WTC11 (cell line): ENCODE measurements at regions not wholly inside any gene's neighbourhood (a gene's known extent, or its start where the extent isn't known, plus 50 kb on each side); places are given as distances from the start of the nearest gene placed in this dataset.

Source experiments
- JUN ChIP-seq: sonication (generic); formaldehyde crosslinking; IDR thresholded peaks from 2 replicates; pipeline ENCODE4 v1.8.0; 2023; ENCODE audit warnings: mild to moderate bottlenecking, missing genetic modification reagents
- NR3C1 ChIP-seq: sonication (generic); formaldehyde crosslinking; conservative IDR thresholded peaks from 2 replicates; pipeline ENCODE4 v1.8.1; 2023; ENCODE audit warnings: low read depth, mild to moderate bottlenecking, missing genetic modification reagents
- ZBTB21 ChIP-seq: sonication (generic); formaldehyde crosslinking; IDR thresholded peaks from 2 replicates; pipeline ENCODE4 v1.8.1; 2023; ENCODE audit warnings: mild to moderate bottlenecking, missing genetic modification reagents, borderline replicate concordance
- ZNF423 ChIP-seq: fragments of 250-450 bp; sonication (Bioruptor Pico); IDR thresholded peaks from 2 replicates; pipeline ENCODE4 v2.1.2; 2022; ENCODE audit warnings: mild to moderate bottlenecking, moderate library complexity
- TF ChIP-seq, protein P1 (sequence below): fragments of 200-600 bp; IDR thresholded peaks from 2 replicates; pipeline ENCODE4 v1.8.0; 2022; ENCODE audit warnings: antibody characterized with exemption
- TF ChIP-seq, protein P2 (sequence below): sonication (generic); formaldehyde crosslinking; IDR thresholded peaks from 2 replicates; pipeline ENCODE4 v1.8.0; 2022; ENCODE audit warnings: mild to moderate bottlenecking, missing genetic modification reagents
- TF ChIP-seq, protein P3 (sequence below): sonication (generic); formaldehyde crosslinking; IDR thresholded peaks from 2 replicates; pipeline ENCODE4 v1.8.0; 2022; ENCODE audit warnings: mild to moderate bottlenecking, missing genetic modification reagents
- TF ChIP-seq, protein P4 (sequence below): sonication (generic); formaldehyde crosslinking; IDR thresholded peaks from 2 replicates; pipeline ENCODE4 v1.8.1; 2023; ENCODE audit warnings: mild to moderate bottlenecking, missing genetic modification reagents, borderline replicate concordance

DNA sequence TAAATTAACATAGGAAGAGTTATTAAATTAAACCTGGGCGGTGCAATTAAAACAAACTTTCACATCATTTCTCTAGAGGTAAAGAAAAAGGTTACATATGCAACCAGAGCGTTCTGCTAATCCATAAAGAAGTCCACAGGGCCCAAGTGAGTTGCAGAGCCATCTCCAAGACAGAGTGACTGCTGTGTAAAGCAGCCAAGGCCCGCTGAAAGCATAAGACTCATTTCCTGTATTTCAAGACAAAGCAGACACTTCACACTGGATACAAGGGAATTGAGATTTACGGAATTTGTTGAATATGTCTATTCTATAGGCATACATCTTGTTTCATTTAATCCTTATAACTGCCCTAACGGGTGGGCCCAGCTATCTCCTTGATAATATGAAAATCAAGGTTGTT is 422.8 kb downstream of the CBLN4 start:
- TF ChIP-seq, protein P1, sequence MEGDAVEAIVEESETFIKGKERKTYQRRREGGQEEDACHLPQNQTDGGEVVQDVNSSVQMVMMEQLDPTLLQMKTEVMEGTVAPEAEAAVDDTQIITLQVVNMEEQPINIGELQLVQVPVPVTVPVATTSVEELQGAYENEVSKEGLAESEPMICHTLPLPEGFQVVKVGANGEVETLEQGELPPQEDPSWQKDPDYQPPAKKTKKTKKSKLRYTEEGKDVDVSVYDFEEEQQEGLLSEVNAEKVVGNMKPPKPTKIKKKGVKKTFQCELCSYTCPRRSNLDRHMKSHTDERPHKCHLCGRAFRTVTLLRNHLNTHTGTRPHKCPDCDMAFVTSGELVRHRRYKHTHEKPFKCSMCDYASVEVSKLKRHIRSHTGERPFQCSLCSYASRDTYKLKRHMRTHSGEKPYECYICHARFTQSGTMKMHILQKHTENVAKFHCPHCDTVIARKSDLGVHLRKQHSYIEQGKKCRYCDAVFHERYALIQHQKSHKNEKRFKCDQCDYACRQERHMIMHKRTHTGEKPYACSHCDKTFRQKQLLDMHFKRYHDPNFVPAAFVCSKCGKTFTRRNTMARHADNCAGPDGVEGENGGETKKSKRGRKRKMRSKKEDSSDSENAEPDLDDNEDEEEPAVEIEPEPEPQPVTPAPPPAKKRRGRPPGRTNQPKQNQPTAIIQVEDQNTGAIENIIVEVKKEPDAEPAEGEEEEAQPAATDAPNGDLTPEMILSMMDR, result no peak
- TF ChIP-seq, protein P2, sequence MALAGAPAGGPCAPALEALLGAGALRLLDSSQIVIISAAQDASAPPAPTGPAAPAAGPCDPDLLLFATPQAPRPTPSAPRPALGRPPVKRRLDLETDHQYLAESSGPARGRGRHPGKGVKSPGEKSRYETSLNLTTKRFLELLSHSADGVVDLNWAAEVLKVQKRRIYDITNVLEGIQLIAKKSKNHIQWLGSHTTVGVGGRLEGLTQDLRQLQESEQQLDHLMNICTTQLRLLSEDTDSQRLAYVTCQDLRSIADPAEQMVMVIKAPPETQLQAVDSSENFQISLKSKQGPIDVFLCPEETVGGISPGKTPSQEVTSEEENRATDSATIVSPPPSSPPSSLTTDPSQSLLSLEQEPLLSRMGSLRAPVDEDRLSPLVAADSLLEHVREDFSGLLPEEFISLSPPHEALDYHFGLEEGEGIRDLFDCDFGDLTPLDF (CRISPR knock-in tag), result no peak
- TF ChIP-seq ZNF423, result no peak
- TF ChIP-seq ZBTB21 (CRISPR knock-in tag), result no peak
- TF ChIP-seq JUN, result no peak
- TF ChIP-seq, protein P3, sequence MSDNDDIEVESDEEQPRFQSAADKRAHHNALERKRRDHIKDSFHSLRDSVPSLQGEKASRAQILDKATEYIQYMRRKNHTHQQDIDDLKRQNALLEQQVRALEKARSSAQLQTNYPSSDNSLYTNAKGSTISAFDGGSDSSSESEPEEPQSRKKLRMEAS, result no peak
- no peak for TF ChIP-seq NR3C1 (CRISPR knock-in tag)
- TF ChIP-seq, protein P4, sequence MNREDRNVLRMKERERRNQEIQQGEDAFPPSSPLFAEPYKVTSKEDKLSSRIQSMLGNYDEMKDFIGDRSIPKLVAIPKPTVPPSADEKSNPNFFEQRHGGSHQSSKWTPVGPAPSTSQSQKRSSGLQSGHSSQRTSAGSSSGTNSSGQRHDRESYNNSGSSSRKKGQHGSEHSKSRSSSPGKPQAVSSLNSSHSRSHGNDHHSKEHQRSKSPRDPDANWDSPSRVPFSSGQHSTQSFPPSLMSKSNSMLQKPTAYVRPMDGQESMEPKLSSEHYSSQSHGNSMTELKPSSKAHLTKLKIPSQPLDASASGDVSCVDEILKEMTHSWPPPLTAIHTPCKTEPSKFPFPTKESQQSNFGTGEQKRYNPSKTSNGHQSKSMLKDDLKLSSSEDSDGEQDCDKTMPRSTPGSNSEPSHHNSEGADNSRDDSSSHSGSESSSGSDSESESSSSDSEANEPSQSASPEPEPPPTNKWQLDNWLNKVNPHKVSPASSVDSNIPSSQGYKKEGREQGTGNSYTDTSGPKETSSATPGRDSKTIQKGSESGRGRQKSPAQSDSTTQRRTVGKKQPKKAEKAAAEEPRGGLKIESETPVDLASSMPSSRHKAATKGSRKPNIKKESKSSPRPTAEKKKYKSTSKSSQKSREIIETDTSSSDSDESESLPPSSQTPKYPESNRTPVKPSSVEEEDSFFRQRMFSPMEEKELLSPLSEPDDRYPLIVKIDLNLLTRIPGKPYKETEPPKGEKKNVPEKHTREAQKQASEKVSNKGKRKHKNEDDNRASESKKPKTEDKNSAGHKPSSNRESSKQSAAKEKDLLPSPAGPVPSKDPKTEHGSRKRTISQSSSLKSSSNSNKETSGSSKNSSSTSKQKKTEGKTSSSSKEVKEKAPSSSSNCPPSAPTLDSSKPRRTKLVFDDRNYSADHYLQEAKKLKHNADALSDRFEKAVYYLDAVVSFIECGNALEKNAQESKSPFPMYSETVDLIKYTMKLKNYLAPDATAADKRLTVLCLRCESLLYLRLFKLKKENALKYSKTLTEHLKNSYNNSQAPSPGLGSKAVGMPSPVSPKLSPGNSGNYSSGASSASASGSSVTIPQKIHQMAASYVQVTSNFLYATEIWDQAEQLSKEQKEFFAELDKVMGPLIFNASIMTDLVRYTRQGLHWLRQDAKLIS (CRISPR knock-in tag), result no peak
